ENCODE measurements at regions not wholly inside any gene's neighbourhood (a gene's known extent, or its start where the extent isn't known, plus 50 kb on each side); places are given as distances from the start of the nearest gene placed in this dataset.

DNA sequence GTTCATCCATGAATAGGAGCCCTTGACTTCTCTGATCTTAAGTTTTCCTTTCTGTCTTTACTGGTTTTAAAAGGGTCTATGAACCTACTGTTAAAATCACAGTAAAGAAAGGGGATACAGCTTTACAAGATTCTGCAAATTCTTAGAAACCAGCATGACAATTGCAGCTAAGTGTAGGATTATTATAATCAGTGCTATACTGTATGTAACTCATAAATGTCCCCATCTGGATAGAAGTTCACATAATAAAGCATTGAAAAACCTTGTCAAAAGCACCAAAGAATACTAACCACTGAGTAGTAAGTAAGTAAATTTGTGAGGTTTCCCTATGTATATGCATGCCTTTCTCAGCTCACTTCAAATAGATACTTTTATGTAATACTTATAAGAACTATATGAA is 724.6 kb downstream of the CENPC start:
- H3K27ac Mint-ChIP-seq, result no peak overlapping the region
- H3K4me1 Mint-ChIP-seq (ENCODE audit: low read depth), result no peaks in the 10 kb centered on the region
- TF ChIP-seq, protein P1, sequence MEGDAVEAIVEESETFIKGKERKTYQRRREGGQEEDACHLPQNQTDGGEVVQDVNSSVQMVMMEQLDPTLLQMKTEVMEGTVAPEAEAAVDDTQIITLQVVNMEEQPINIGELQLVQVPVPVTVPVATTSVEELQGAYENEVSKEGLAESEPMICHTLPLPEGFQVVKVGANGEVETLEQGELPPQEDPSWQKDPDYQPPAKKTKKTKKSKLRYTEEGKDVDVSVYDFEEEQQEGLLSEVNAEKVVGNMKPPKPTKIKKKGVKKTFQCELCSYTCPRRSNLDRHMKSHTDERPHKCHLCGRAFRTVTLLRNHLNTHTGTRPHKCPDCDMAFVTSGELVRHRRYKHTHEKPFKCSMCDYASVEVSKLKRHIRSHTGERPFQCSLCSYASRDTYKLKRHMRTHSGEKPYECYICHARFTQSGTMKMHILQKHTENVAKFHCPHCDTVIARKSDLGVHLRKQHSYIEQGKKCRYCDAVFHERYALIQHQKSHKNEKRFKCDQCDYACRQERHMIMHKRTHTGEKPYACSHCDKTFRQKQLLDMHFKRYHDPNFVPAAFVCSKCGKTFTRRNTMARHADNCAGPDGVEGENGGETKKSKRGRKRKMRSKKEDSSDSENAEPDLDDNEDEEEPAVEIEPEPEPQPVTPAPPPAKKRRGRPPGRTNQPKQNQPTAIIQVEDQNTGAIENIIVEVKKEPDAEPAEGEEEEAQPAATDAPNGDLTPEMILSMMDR (IDR thresholded peaks at IDR 0.05), result no peak
- no peak overlapping the region for H3K4me3 Mint-ChIP-seq
- no peaks in the 10 kb centered on the region; the same call in 1 of the 2 replicates for H3K27me3 Mint-ChIP-seq (ENCODE audit: insufficient read depth)
- H3K9me3 Mint-ChIP-seq, result peaks cover 10% of the 10 kb centered on the region
- H3K36me3 Mint-ChIP-seq (ENCODE audit: low read depth), result no peaks in the 10 kb centered on the region
- DNase-seq, result no peak

DNA sequence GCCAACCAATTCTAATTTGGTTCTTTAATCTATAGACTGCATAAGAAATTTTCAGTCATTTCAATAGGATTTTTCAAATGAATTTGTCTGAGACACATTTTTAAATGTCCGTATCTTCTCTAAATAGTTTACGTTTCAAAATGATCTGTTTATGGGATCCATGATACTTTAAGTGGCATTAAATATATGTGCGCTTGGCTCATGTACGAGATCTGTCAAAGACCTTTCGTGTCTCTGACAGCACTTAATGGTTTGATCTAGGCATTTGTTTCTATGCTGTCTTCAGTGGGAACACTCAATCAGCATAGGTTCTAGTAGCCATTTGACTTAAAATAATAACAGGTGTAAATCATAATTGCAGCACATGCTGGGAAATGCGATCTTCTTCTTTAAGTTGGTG is 731.0 kb downstream of the CENPC start:
- Mint-ChIP-seq H3K4me1 (ENCODE audit: low read depth) (no peaks in the 10 kb centered on the region), H3K36me3 (ENCODE audit: low read depth) (no peaks in the 10 kb centered on the region), H3K4me3 (no peak overlapping the region), H3K27me3 (ENCODE audit: insufficient read depth) (no peaks in the 10 kb centered on the region), H3K27ac (no peak overlapping the region), H3K9me3 (peaks cover 16% of the 10 kb centered on the region)
- TF ChIP-seq, protein P1 (IDR thresholded peaks at IDR 0.05), result no peak
- no peak for DNase-seq

DNA sequence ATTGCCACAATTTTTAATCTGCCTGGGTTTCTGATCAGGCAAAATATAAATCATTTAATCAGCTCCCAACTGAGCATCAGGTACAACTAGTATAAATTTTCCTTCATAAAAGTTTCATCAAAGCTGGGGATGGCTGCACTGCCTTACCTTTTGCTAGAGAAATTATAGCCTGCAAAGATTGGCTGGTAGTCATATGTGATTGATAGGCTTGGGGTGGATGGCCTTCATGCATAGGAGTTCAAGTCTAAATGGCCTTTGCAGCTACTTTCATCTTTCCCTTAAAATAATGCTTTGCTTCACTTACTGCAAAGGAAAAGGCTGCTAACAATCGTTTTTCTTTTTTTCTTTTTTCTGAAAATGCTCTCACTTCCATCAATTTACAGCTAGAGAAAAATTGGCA is 739.7 kb downstream of the CENPC start:
- H3K36me3 Mint-ChIP-seq (ENCODE audit: low read depth), result no peaks in the 10 kb centered on the region
- no peak overlapping the region for H3K4me3 Mint-ChIP-seq
- no peaks in the 10 kb centered on the region; the same call in 1 of the 2 replicates for H3K27me3 Mint-ChIP-seq (ENCODE audit: insufficient read depth)
- no peak overlapping the region for H3K27ac Mint-ChIP-seq
- no peak for DNase-seq
- peaks cover 13% of the 10 kb centered on the region for H3K9me3 Mint-ChIP-seq
- no peaks in the 10 kb centered on the region for H3K4me1 Mint-ChIP-seq (ENCODE audit: low read depth)
- TF ChIP-seq, protein P1 (IDR thresholded peaks at IDR 0.05), result no peak

DNA sequence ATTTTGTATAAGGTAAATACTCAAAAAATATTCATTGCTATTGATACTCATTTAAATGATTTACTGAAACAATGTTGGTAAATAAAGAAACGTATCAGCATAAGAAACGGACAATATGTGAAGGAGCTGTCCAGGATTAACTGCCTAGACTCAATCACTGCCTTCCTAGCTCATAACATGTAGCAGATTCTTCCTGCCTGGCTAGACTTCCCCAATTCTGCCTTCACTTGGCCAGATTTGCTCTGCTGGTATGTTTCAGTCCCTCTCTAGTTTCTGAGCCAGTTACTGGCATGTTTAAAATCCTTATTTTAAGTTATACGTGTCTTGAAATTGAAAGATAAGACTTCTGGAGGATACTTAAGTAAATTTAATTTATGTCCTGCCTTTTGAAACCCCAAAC is 740.3 kb downstream of the CENPC start:
- Mint-ChIP-seq H3K27ac (no peak overlapping the region), H3K4me3 (no peak overlapping the region), H3K4me1 (ENCODE audit: low read depth) (no peaks in the 10 kb centered on the region), H3K27me3 (ENCODE audit: insufficient read depth) (no peaks in the 10 kb centered on the region; the same call in 1 of the 2 replicates), H3K9me3 (peaks cover 13% of the 10 kb centered on the region), H3K36me3 (ENCODE audit: low read depth) (no peaks in the 10 kb centered on the region)
- TF ChIP-seq, protein P1 (IDR thresholded peaks at IDR 0.05), result no peak
- no peak for DNase-seq

DNA sequence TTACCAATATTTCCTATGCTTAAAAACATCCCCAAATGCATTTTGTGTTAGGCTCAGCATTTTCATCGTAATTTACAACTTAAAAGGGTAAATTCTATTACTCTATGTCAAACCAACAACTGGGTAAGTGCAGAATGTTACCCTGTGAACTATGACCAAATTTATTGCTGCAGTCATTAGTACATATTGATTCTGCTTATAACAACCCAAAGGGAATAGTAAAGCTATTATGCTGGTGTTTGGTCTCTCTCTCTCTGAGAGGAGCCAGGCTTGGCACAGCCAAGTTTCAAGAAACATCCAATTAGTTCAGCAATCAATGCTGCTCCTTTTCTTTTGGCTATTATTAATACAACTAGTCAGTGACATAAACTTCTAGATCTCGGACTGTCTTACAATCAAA is 747.7 kb downstream of the CENPC start:
- H3K4me3 Mint-ChIP-seq, result no peak overlapping the region
- TF ChIP-seq, protein P1 (IDR thresholded peaks at IDR 0.05), result no peak
- no peaks in the 10 kb centered on the region for H3K27me3 Mint-ChIP-seq (ENCODE audit: insufficient read depth)
- DNase-seq, result no peak
- H3K9me3 Mint-ChIP-seq, result peaks cover 7% of the 10 kb centered on the region; the same call in 1 of the 2 replicates
- no peaks in the 10 kb centered on the region for H3K4me1 Mint-ChIP-seq (ENCODE audit: low read depth)
- no peaks in the 10 kb centered on the region for H3K36me3 Mint-ChIP-seq (ENCODE audit: low read depth)
- H3K27ac Mint-ChIP-seq, result no peak overlapping the region

DNA sequence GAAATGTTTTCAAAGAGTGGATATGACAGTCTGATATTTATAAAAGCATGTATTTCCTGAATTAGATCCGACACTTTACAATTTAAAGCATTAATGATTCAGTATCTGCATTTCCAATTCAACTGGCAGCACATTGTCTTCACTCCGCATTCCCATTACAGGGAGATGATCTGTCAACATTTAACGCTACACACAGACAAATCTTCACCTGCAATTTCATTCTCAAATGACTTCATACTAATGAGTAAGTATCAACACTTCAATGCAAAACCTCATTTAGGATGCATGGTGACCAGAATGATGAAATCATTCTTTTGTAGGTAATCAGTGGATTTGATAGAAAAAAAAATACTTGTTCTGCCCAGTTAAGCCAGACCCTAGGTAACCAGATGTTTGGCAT is 749.6 kb downstream of the CENPC start:
- no peak for DNase-seq
- Mint-ChIP-seq H3K4me1 (ENCODE audit: low read depth) (no peaks in the 10 kb centered on the region), H3K36me3 (ENCODE audit: low read depth) (no peaks in the 10 kb centered on the region), H3K27ac (no peak overlapping the region), H3K27me3 (ENCODE audit: insufficient read depth) (no peaks in the 10 kb centered on the region), H3K9me3 (no peaks in the 10 kb centered on the region; the same call in 1 of the 2 replicates), H3K4me3 (no peak overlapping the region)
- TF ChIP-seq, protein P1 (IDR thresholded peaks at IDR 0.05), result no peak
